H1 (cell line): ENCODE measurements at regions not wholly inside any gene's neighbourhood (a gene's known extent, or its start where the extent isn't known, plus 50 kb on each side); places are given as distances from the start of the nearest gene placed in this dataset.

Experiments
- CTCF ChIA-PET: fragments of 300-600 bp; sonication (Branson Sonifier 250); formaldehyde crosslinking; loops from one replicate; lab custom pipeline; 2021; ENCODE audit not compliant: partially characterized antibody; lab: Charles Lee
- POLR2A ChIA-PET: fragments of 300-600 bp; sonication (Branson Sonifier 250); formaldehyde crosslinking; loops from one replicate; lab custom pipeline; 2021; ENCODE audit warnings: inconsistent platforms; ENCODE audit not compliant: partially characterized antibody; lab: Charles Lee
- DNase-seq, 2 experiments: peaks; one replicate each; pipeline versions ENCODE4 v3.0.0 to v3.0.0-alpha.2; 2010 to 2022; ENCODE audit warnings: low spot score in 2 of 2, low read depth in 1 of 2, mixed read lengths in 1 of 2
- FAIRE-seq: peaks from 2 replicates; lab custom pipeline; 2011; peaks lifted over from hg19 to GRCh38; lab: Jason Lieb, UNC
- H2AFZ ChIP-seq: 2 replicates; pipeline ENCODE4 v1.8.1; 2012; ENCODE audit warnings: low read length, inconsistent platforms
- H2AK5ac ChIP-seq: 2 replicates; pipeline ENCODE4 v1.6.1; 2013; ENCODE audit warnings: low read depth, low read length
- H2BK120ac ChIP-seq: replicated peaks from 2 replicates; pipeline ENCODE3; 2013; ENCODE audit warnings: low read depth, low read length, inconsistent platforms
- H2BK12ac ChIP-seq: 2 replicates; pipeline ENCODE4 v1.6.1; 2013; ENCODE audit warnings: low read depth, low read length
- H2BK15ac ChIP-seq: 2 replicates; pipeline ENCODE4 v1.6.1; 2013; ENCODE audit warnings: low read length
- H2BK20ac ChIP-seq: 2 replicates; pipeline ENCODE4 v1.6.1; 2013; ENCODE audit warnings: low read length
- H2BK5ac ChIP-seq: 2 replicates; pipeline ENCODE4 v1.6.1; 2013; ENCODE audit warnings: low read depth, low read length
- H3K14ac ChIP-seq: 2 replicates; pipeline ENCODE4 v1.6.1; 2013; ENCODE audit warnings: inconsistent platforms; ENCODE audit not compliant: insufficient read length
- H3K18ac ChIP-seq: 2 replicates; pipeline ENCODE4 v1.6.1; 2013; ENCODE audit warnings: low read length; ENCODE audit errors: extremely low read depth
- H3K23ac ChIP-seq: 2 replicates; pipeline ENCODE4 v1.6.1; 2013; ENCODE audit warnings: inconsistent platforms; ENCODE audit not compliant: insufficient read length
- H3K23me2 ChIP-seq: 2 replicates; pipeline ENCODE4 v1.6.1; 2013; ENCODE audit warnings: low read depth, low read length
- H3K27ac ChIP-seq: 2 replicates; pipeline ENCODE4 v1.6.1; 2011; ENCODE audit warnings: low read depth, low read length, inconsistent platforms
- H3K27me3 ChIP-seq, 4 experiments: replicated peaks in 1 of 4; 1 replicate in 1 of 4; 2 replicates in 3 of 4; pipeline versions ENCODE4 v1.6.1 to v1.8.1; 2011 to 2013; ENCODE audit warnings: low read length in 3 of 4, mild to moderate bottlenecking in 3 of 4, inconsistent platforms in 2 of 4, mixed read lengths in 2 of 4, moderate library complexity in 1 of 4; ENCODE audit not compliant: control insufficient read depth in 3 of 4, insufficient read depth in 3 of 4; ENCODE audit errors: extremely low read depth in 1 of 4
- H3K36me3 ChIP-seq, 4 experiments: 2 replicates each; pipeline versions ENCODE4 v1.6.1 to v1.8.1; 2011 to 2013; ENCODE audit warnings: mild to moderate bottlenecking in 4 of 4, low read length in 3 of 4, moderate library complexity in 2 of 4, control low read depth in 1 of 4, inconsistent platforms in 1 of 4; ENCODE audit not compliant: insufficient read depth in 4 of 4, control insufficient read depth in 2 of 4
- H3K4ac ChIP-seq: replicated peaks from 2 replicates; pipeline ENCODE3; 2013; ENCODE audit warnings: low read length, low read depth, mixed read lengths, inconsistent platforms; ENCODE audit not compliant: insufficient read length
- H3K4me1 ChIP-seq, 4 experiments: replicated peaks in 1 of 4; 1 replicate in 1 of 4; 2 replicates in 3 of 4; pipeline versions ENCODE4 v1.6.1 to v1.8.1; 2011 to 2013; ENCODE audit warnings: low read length in 3 of 4, inconsistent platforms in 2 of 4, mixed read lengths in 1 of 4; ENCODE audit not compliant: insufficient read depth in 4 of 4, control insufficient read depth in 3 of 4
- H3K4me2 ChIP-seq, 2 experiments: 2 replicates each; pipeline versions ENCODE4 v1.6.1 to v1.8.1; 2011 to 2013; ENCODE audit warnings: low read depth in 2 of 2, low read length in 2 of 2, control low read depth in 1 of 2, inconsistent platforms in 1 of 2, mild to moderate bottlenecking in 1 of 2; ENCODE audit not compliant: insufficient read depth in 1 of 2
- H3K4me3 ChIP-seq, 4 experiments: fragments of 200-600, 300-600 bp in 1 of 4; sonication (generic), shearing (Covaris generic), sonication (Bioruptor Twin) in 1 of 4; 2 replicates each; pipeline versions ENCODE4 v1.5.1 to v1.8.1; 2011 to 2016; ENCODE audit warnings: low read length in 4 of 4, low read depth in 3 of 4, control low read depth in 2 of 4, inconsistent platforms in 2 of 4, mild to moderate bottlenecking in 2 of 4, mixed read lengths in 1 of 4, moderate library complexity in 1 of 4; ENCODE audit not compliant: insufficient read depth in 2 of 4; ENCODE audit errors: extremely low read depth in 1 of 4
- H3K56ac ChIP-seq: replicated peaks from 2 replicates; pipeline ENCODE3; 2013; ENCODE audit warnings: low read depth, mild to moderate bottlenecking, mixed read lengths, low read length, inconsistent platforms; ENCODE audit not compliant: insufficient read length
- H3K79me1 ChIP-seq: 2 replicates; pipeline ENCODE4 v1.6.1; 2013; ENCODE audit warnings: low read depth, low read length, control low read depth
- H3K79me2 ChIP-seq, 2 experiments: 2 replicates each; pipeline versions ENCODE4 v1.6.1 to v1.8.1; 2012 to 2013; ENCODE audit warnings: low read length in 2 of 2, mild to moderate bottlenecking in 2 of 2, inconsistent platforms in 1 of 2; ENCODE audit not compliant: insufficient read depth in 2 of 2, control insufficient read depth in 1 of 2
- H3K9ac ChIP-seq, 4 experiments: replicated peaks in 1 of 4; 1 replicate in 1 of 4; 2 replicates in 3 of 4; pipeline versions ENCODE4 v1.6.1 to v1.8.1; 2011 to 2013; ENCODE audit warnings: low read depth in 3 of 4, low read length in 3 of 4, control low read depth in 2 of 4, mild to moderate bottlenecking in 2 of 4, moderate library complexity in 2 of 4, inconsistent platforms in 1 of 4; ENCODE audit errors: extremely low read depth in 1 of 4
- H3K9me3 ChIP-seq, 2 experiments: 2 replicates each; pipeline versions ENCODE4 v1.6.1 to v1.8.1; 2012 to 2013; ENCODE audit warnings: mild to moderate bottlenecking in 2 of 2, moderate library complexity in 2 of 2, control low read depth in 1 of 2, inconsistent platforms in 1 of 2, low read depth in 1 of 2, low read length in 1 of 2, mixed read lengths in 1 of 2; ENCODE audit not compliant: insufficient read depth in 2 of 2
- H4K20me1 ChIP-seq, 2 experiments: replicated peaks in 1 of 2; 2 replicates each; pipeline versions ENCODE3 to v1.8.1; 2011 to 2013; ENCODE audit warnings: inconsistent platforms in 2 of 2, low read length in 2 of 2, mild to moderate bottlenecking in 1 of 2; ENCODE audit not compliant: insufficient read depth in 2 of 2, control insufficient read depth in 1 of 2
- H4K5ac ChIP-seq: 2 replicates; pipeline ENCODE4 v1.6.1; 2013; ENCODE audit warnings: low read length, low read depth, mixed read lengths, inconsistent platforms; ENCODE audit not compliant: insufficient read length
- H4K8ac ChIP-seq: 2 replicates; pipeline ENCODE4 v1.8.0; 2013; ENCODE audit warnings: mild to moderate bottlenecking, moderate library complexity, low read length, inconsistent platforms; ENCODE audit not compliant: insufficient read depth; ENCODE audit errors: extremely low read depth
- H4K91ac ChIP-seq: replicated peaks from 2 replicates; pipeline ENCODE3; 2013; ENCODE audit warnings: low read length, mixed read lengths, inconsistent platforms; ENCODE audit not compliant: insufficient read length
- CBX5 ChIP-seq: fragments of 300-800, 300-1000 bp; sonication (generic); IDR thresholded peaks from 2 replicates; pipeline ENCODE4 v1.7.1; 2016; ENCODE audit warnings: antibody characterized with exemption, low read length, low read depth
- CEBPB ChIP-seq: IDR thresholded peaks from 2 replicates; pipeline ENCODE4 v1.6.1; 2012; ENCODE audit warnings: low read depth, low read length
- CHD2 ChIP-seq: IDR thresholded peaks from 2 replicates; pipeline ENCODE4 v1.6.1; 2012; ENCODE audit warnings: low read length, improper control_type of control experiment
- CREB1 ChIP-seq: IDR thresholded peaks from 2 replicates; pipeline ENCODE4 v1.6.1; 2012; ENCODE audit warnings: inconsistent platforms
- EP300 ChIP-seq, 2 experiments: IDR thresholded peaks; 1 replicate in 1 of 2; 2 replicates in 1 of 2; pipeline ENCODE4 v1.6.1; 2011 to 2012; ENCODE audit warnings: low read depth in 2 of 2, low read length in 2 of 2, mild to moderate bottlenecking in 2 of 2, borderline replicate concordance in 1 of 2, inconsistent platforms in 1 of 2, moderate library complexity in 1 of 2
- JUN ChIP-seq: IDR thresholded peaks from 2 replicates; pipeline ENCODE4 v1.6.1; 2011; ENCODE audit warnings: low read depth, mild to moderate bottlenecking, improper control_type of control experiment, low read length
- JUND ChIP-seq: IDR thresholded peaks from 2 replicates; pipeline ENCODE4 v1.6.1; 2011; ENCODE audit warnings: mild to moderate bottlenecking, improper control_type of control experiment, low read length
- KDM4A ChIP-seq: IDR thresholded peaks from one replicate; pipeline ENCODE4 v1.7.1; 2012; ENCODE audit warnings: low read depth, mild to moderate bottlenecking, moderate library complexity, low read length, inconsistent platforms; ENCODE audit not compliant: severe bottlenecking
- NANOG ChIP-seq: IDR thresholded peaks from 2 replicates; pipeline ENCODE4 v1.6.1; 2011; ENCODE audit warnings: low read length, low read depth, mild to moderate bottlenecking, inconsistent platforms; ENCODE audit not compliant: insufficient read depth, poor library complexity, severe bottlenecking
- PHF8 ChIP-seq: fragments of 200-600 bp; sonication (generic); conservative IDR thresholded peaks from 2 replicates; pipeline ENCODE4 v1.7.1; 2012; ENCODE audit warnings: low read depth, mild to moderate bottlenecking, inconsistent platforms, low read length, moderate library complexity
- POU5F1 ChIP-seq: IDR thresholded peaks from 2 replicates; pipeline ENCODE4 v1.6.1; 2011; ENCODE audit warnings: low read depth, mild to moderate bottlenecking, low read length, moderate library complexity
- SIX5 ChIP-seq: IDR thresholded peaks from 2 replicates; pipeline ENCODE4 v1.6.1; 2011; ENCODE audit warnings: mild to moderate bottlenecking, low read depth, low read length
- WGBS, 2 experiments: shearing (Covaris generic) in 1 of 2; methylation state at CpG; one replicate each; pipeline versions ENCODE4 v1.1.6 to v1.1.7; 2013 to 2015; ENCODE audit warnings: low lambda C conversion rate in 2 of 2, mixed read lengths in 2 of 2, inconsistent platforms in 1 of 2, low coverage in 1 of 2, missing lambda C conversion rate in 1 of 2; ENCODE audit not compliant: insufficient replicate concordance in 2 of 2, insufficient coverage in 1 of 2, insufficient read length in 1 of 2; ENCODE audit errors: extremely low coverage in 1 of 2, missing lambda C conversion rate in 1 of 2; 5-methylcytosine and 5-hydroxymethylcytosine counted together
- TF ChIP-seq, protein P1 (sequence below), 3 experiments: IDR thresholded peaks; 1 replicate in 2 of 3; 2 replicates in 1 of 3; pipeline versions ENCODE4 v1.5.1 to v1.6.1; 2011; ENCODE audit warnings: low read length in 3 of 3, mild to moderate bottlenecking in 3 of 3, inconsistent platforms in 2 of 3, low read depth in 1 of 3, moderate library complexity in 1 of 3; ENCODE audit not compliant: insufficient read depth in 1 of 3; ENCODE audit errors: control extremely low read depth in 1 of 3

GRCh38 chr13:66207610-66208009 is 1022.5 kb downstream of the PCDH9 start:
- no peaks in the 10 kb centered on the region for H3K4me1 ChIP-seq
- no peaks in the 10 kb centered on the region for H3K9me3 ChIP-seq
- no peak overlapping the region for H4K8ac ChIP-seq
- CTCF ChIA-PET, result no interaction called here
- H2BK20ac ChIP-seq, result no peak overlapping the region
- no peak for DNase-seq
- H4K91ac ChIP-seq, result no peak overlapping the region
- no peak overlapping the region for H3K14ac ChIP-seq
- H4K5ac ChIP-seq, result no peak overlapping the region
- H2BK5ac ChIP-seq, result no peak overlapping the region
- no peak overlapping the region for H3K4me3 ChIP-seq
- no peak overlapping the region for H3K18ac ChIP-seq
- H3K79me1 ChIP-seq, result no peaks in the 10 kb centered on the region
- H3K27ac ChIP-seq, result no peak overlapping the region
- no peak overlapping the region for H2AFZ ChIP-seq
- no peak overlapping the region for H2BK15ac ChIP-seq
- no peak overlapping the region for H3K23ac ChIP-seq
- H3K56ac ChIP-seq, result no peak overlapping the region
- no peaks in the 10 kb centered on the region for H3K36me3 ChIP-seq
- H2BK120ac ChIP-seq, result no peak overlapping the region
- no peaks in the 10 kb centered on the region for H3K23me2 ChIP-seq
- no peak overlapping the region for H3K9ac ChIP-seq
- H2BK12ac ChIP-seq, result no peak overlapping the region
- H3K79me2 ChIP-seq, result no peaks in the 10 kb centered on the region
- H2AK5ac ChIP-seq, result no peak overlapping the region
- POLR2A ChIA-PET, result no interaction called here
- no peak for FAIRE-seq
- H3K4ac ChIP-seq, result no peak overlapping the region
- H4K20me1 ChIP-seq, result no peaks in the 10 kb centered on the region
- no peaks in the 10 kb centered on the region for H3K27me3 ChIP-seq
- WGBS, 2 experiments, result 90% methylated on average over 1 of the region's 1 CpG; no CpG with 5 or more reads in 1 of the 2 experiments
- no peak overlapping the region for H3K4me2 ChIP-seq
- no peak for TF ChIP-seq CREB1
- TF ChIP-seq SIX5, result no peak
- no peak for TF ChIP-seq NANOG
- no peak for TF ChIP-seq POU5F1
- TF ChIP-seq KDM4A, result no peak
- TF ChIP-seq, protein P1, sequence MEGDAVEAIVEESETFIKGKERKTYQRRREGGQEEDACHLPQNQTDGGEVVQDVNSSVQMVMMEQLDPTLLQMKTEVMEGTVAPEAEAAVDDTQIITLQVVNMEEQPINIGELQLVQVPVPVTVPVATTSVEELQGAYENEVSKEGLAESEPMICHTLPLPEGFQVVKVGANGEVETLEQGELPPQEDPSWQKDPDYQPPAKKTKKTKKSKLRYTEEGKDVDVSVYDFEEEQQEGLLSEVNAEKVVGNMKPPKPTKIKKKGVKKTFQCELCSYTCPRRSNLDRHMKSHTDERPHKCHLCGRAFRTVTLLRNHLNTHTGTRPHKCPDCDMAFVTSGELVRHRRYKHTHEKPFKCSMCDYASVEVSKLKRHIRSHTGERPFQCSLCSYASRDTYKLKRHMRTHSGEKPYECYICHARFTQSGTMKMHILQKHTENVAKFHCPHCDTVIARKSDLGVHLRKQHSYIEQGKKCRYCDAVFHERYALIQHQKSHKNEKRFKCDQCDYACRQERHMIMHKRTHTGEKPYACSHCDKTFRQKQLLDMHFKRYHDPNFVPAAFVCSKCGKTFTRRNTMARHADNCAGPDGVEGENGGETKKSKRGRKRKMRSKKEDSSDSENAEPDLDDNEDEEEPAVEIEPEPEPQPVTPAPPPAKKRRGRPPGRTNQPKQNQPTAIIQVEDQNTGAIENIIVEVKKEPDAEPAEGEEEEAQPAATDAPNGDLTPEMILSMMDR (IDR thresholded peaks at IDR 0.05; ENCODE audit: control extremely low read depth in 1 of 3, insufficient read depth in 1 of 3, low read depth in 1 of 3, low read length in 3 of 3), result no peak
- no peak for TF ChIP-seq CBX5
- TF ChIP-seq CHD2, result no peak
- no peak for TF ChIP-seq EP300 (IDR thresholded peaks at IDR 0.05; ENCODE audit: borderline replicate concordance in 1 of 2, low read depth in 2 of 2, low read length in 2 of 2)
- TF ChIP-seq JUN, result no peak
- TF ChIP-seq PHF8, result no peak
- TF ChIP-seq JUND, result no peak
- TF ChIP-seq CEBPB, result no peak
